ENCODE measurements at regions not wholly inside any gene's neighbourhood (a gene's known extent, or its start where the extent isn't known, plus 50 kb on each side); places are given as distances from the start of the nearest gene placed in this dataset.

- H3K27me3 ChIP-seq: no peaks in the 10 kb centered on the region
- ATAC-seq: peak; percentile 23
Measured at GRCh38 chr17:69967910-69968411, 107.1 kb upstream of the KCNJ16 start.

DNA sequence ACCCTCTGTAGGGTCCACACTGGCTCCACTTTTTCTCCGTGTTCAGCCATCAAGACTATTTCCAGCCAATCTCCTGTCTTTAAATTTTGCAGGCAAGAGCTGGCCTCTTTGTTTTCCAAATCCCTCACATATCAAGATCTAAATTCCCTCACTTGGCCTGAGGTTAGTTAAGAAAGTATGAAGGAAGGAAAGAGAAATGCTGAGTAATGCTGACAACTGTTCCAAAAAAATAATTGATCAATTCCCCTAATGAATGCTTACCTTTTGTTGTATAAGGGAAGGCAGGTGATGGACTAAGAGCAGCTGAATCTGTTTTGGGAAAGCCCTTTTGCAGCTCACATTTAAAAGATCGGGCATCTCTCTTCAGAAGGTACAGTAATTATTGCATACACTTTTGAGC lies 105.1 kb upstream of the KCNJ16 start:
- Histone ChIP-seq H3K4me3 (no peak overlapping the region), H3K27ac (no peak overlapping the region), H3K27me3 (no peaks in the 10 kb centered on the region), H3K4me1 (no peaks in the 10 kb centered on the region), H3K36me3 (no peaks in the 10 kb centered on the region), H3K9me3 (peaks cover 0 to 18% of the 10 kb centered on the region in 2 donors)
- ATAC-seq: no peak
- DNase-seq: no peak
- intact Hi-C loops (cut with DNase I): no loop called here
- no peak for TF ChIP-seq CTCF (IDR thresholded peaks at IDR 0.05)

More at GRCh38 chr17:69967910-69968411, 107.1 kb upstream of the KCNJ16 start:
- Histone ChIP-seq H3K4me1 (no peaks in the 10 kb centered on the region), H3K27ac (no peak overlapping the region), H3K36me3 (no peaks in the 10 kb centered on the region), H3K9me3 (peaks cover 0 to 16% of the 10 kb centered on the region in 2 donors), H3K4me3 (no peak overlapping the region)
- intact Hi-C loops (cut with DNase I): no loop called here
- DNase-seq: no peak
- TF ChIP-seq CTCF (IDR thresholded peaks at IDR 0.05): no peak

DNA sequence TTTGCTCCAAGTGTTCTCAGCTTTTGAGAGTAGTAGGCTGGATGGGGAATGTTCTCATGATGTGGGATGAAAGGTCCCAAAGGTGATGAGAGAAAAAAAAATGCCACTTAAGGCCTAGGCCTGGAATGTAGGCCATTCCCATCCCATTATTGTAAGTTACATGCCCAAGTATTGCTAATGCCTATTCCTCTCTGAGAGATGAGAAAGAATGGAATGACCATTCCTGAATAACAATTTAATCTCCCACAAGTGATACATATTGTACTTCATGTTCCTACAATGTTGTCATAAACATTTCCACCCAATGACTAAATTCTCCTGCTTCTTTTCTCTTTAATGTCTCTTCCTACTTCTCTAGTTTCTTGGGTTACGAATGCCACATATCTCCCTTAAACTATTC lies 102.8 kb upstream of the KCNJ16 start:
- Histone ChIP-seq H3K9me3 (peaks cover 0 to 11% of the 10 kb centered on the region in 2 donors), H3K4me3 (no peak overlapping the region), H3K4me1 (no peaks in the 10 kb centered on the region), H3K36me3 (no peaks in the 10 kb centered on the region), H3K27ac (no peak overlapping the region), H3K27me3 (no peaks in the 10 kb centered on the region)
- DNase-seq: no peak
- no peak for TF ChIP-seq CTCF (IDR thresholded peaks at IDR 0.05)
- no peak for ATAC-seq
- intact Hi-C loops (cut with DNase I): no loop called here

- TF ChIP-seq CTCF (IDR thresholded peaks at IDR 0.05): no peak
- Histone ChIP-seq H3K27me3 (no peaks in the 10 kb centered on the region), H3K4me3 (no peak overlapping the region), H3K4me1 (no peaks in the 10 kb centered on the region), H3K36me3 (no peaks in the 10 kb centered on the region), H3K27ac (no peak overlapping the region), H3K9me3 (peaks cover 0 to 11% of the 10 kb centered on the region in 2 donors)
- intact Hi-C loops (cut with DNase I): no loop called here
- DNase-seq: no peak
- no peak for ATAC-seq
Measured at GRCh38 chr17:69975808-69976207, 99.2 kb upstream of the KCNJ16 start.

DNA sequence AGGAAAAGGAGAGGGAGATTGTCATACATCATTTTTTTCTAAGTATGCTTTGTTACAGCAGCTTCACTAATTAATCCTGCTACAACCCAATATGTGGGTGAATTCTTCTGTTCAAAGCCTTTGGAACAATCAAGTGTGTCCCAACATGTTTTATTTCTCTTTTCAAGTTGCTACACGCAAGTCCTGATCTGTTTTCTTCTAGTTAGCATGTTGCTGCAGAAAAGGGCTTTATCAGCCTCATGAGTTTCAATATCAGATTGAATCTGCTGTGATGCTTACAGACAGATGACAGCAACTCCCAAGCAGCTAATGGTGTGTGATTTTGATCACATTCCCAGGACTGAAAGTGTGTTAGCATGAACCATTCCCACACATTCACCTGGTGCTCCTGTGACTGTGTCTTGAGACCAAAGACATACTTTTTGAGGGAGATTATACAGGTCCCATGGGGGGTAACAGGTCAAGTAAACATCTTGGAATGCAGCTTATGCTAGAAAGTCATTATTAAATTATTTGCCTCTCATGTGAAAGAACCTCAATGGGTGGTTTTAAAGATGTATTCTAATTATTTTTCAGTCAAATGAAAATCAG lies 96.9 kb upstream of the KCNJ16 start:
- no peaks in the 10 kb centered on the region for H3K36me3 ChIP-seq
- no peak for TF ChIP-seq CTCF (IDR thresholded peaks at IDR 0.05)
- no peak overlapping the region for H3K27ac ChIP-seq
- DNase-seq (no peak), ATAC-seq (no peak)
- no peaks in the 10 kb centered on the region for H3K27me3 ChIP-seq
- H3K4me1 ChIP-seq: no peaks in the 10 kb centered on the region
- H3K4me3 ChIP-seq: no peak overlapping the region
- intact Hi-C loops (cut with DNase I): no loop called here
- peaks cover 0 to 11% of the 10 kb centered on the region in 2 donors for H3K9me3 ChIP-seq
